Endothelial cell of umbilical vein (primary cell): ENCODE measurements at regions not wholly inside any gene's neighbourhood (a gene's known extent, or its start where the extent isn't known, plus 50 kb on each side); places are given as distances from the start of the nearest gene placed in this dataset.

Source experiments
- BruUV-seq: library from RNA; stranded (reverse); fragments of 400-500 nt; replicated peaks from 2 replicates; lab custom pipeline; 2021; lab: Mats Ljungman, UMichigan
- CTCF ChIA-PET: fragments of 300-600, 350-600 bp; sonication (Branson Sonifier 250); formaldehyde crosslinking; loops from one replicate; lab custom pipeline; 2021; ENCODE audit warnings: antibody characterized with exemption, inconsistent platforms; lab: Charles Lee
- POLR2A ChIA-PET: fragments of 300-600, 350-600 bp; sonication (Branson Sonifier 250); formaldehyde crosslinking; loops from one replicate; lab custom pipeline; 2021; ENCODE audit warnings: antibody characterized with exemption, inconsistent platforms; lab: Charles Lee
- DNase-seq: peaks from one replicate; pipeline ENCODE4 v3.0.0-alpha.2; 2011; ENCODE audit warnings: low read depth, low spot score
- FAIRE-seq: peaks from 2 replicates; lab custom pipeline; 2011; peaks lifted over from hg19 to GRCh38; lab: Jason Lieb, UNC
- H2AFZ ChIP-seq: 2 replicates; pipeline ENCODE4 v1.6.0; 2012; ENCODE audit warnings: low read depth, low read length, control low read depth, inconsistent platforms
- H3K27ac ChIP-seq: 2 replicates; pipeline ENCODE4 v1.5.1; 2011; ENCODE audit warnings: low read depth, mild to moderate bottlenecking, control low read depth, low read length, moderate library complexity; ENCODE audit not compliant: insufficient read depth
- H3K27me3 ChIP-seq, 2 experiments: 2 replicates each; pipeline versions ENCODE4 v1.6.0 to v1.6.1; 2011; ENCODE audit warnings: low read length in 2 of 2, mixed read lengths in 1 of 2; ENCODE audit not compliant: control insufficient read depth in 2 of 2, insufficient read depth in 2 of 2
- H3K36me3 ChIP-seq, 2 experiments: 2 replicates in 1 of 2; 3 replicates in 1 of 2; pipeline ENCODE4 v1.5.1; 2011; ENCODE audit warnings: low read length in 2 of 2, mild to moderate bottlenecking in 1 of 2, moderate library complexity in 1 of 2; ENCODE audit not compliant: control insufficient read depth in 2 of 2, insufficient read depth in 2 of 2; ENCODE audit errors: extremely low read depth in 1 of 2
- H3K4me1 ChIP-seq: 3 replicates; pipeline ENCODE4 v1.5.1; 2011; ENCODE audit warnings: mild to moderate bottlenecking, low read length; ENCODE audit not compliant: control insufficient read depth, insufficient read depth; ENCODE audit errors: extremely low read depth
- H3K4me2 ChIP-seq: 2 replicates; pipeline ENCODE4 v1.6.1; 2011; ENCODE audit warnings: low read length, control low read depth, mixed read lengths; ENCODE audit not compliant: insufficient read depth
- H3K4me3 ChIP-seq, 3 experiments: fragments of 200-600 bp in 1 of 3; sonication (generic), shearing (Covaris generic) in 1 of 3; replicated peaks in 1 of 3; 2 replicates each; pipeline ENCODE4 v1.5.1; 2011 to 2016; ENCODE audit warnings: control low read depth in 3 of 3, low read length in 3 of 3, mild to moderate bottlenecking in 2 of 3, inconsistent platforms in 1 of 3, low read depth in 1 of 3, moderate library complexity in 1 of 3; ENCODE audit not compliant: insufficient read depth in 1 of 3
- H3K79me2 ChIP-seq: 2 replicates; pipeline ENCODE4 v1.6.0; 2012; ENCODE audit warnings: low read length, inconsistent platforms; ENCODE audit not compliant: control insufficient read depth, insufficient read depth
- H3K9ac ChIP-seq: replicated peaks from 2 replicates; pipeline ENCODE3; 2011; ENCODE audit warnings: low read length, control low read depth; ENCODE audit not compliant: insufficient read depth; ENCODE audit errors: extremely low read depth
- H3K9me1 ChIP-seq: replicated peaks from 3 replicates; pipeline ENCODE4 v1.6.0; 2011; ENCODE audit warnings: mild to moderate bottlenecking, low read length; ENCODE audit not compliant: control insufficient read depth, insufficient read depth; ENCODE audit errors: extremely low read depth
- H3K9me3 ChIP-seq: replicated peaks from 2 replicates; pipeline ENCODE4 v1.5.1; 2012; ENCODE audit warnings: low read length, inconsistent platforms; ENCODE audit not compliant: control insufficient read depth, insufficient read depth
- H4K20me1 ChIP-seq: replicated peaks from 2 replicates; pipeline ENCODE3; 2011; ENCODE audit warnings: mild to moderate bottlenecking, low read length; ENCODE audit not compliant: control insufficient read depth, insufficient read depth; ENCODE audit errors: extremely low read depth
- EZH2 ChIP-seq: IDR thresholded peaks from 2 replicates; pipeline ENCODE4 v1.6.1; 2012; ENCODE audit warnings: borderline replicate concordance, low read depth, mild to moderate bottlenecking, moderate library complexity, low read length, inconsistent platforms; ENCODE audit not compliant: severe bottlenecking
- FOS ChIP-seq: IDR thresholded peaks from 2 replicates; pipeline ENCODE4 v1.6.1; 2011; ENCODE audit warnings: mild to moderate bottlenecking, low read length, moderate library complexity, borderline replicate concordance; ENCODE audit not compliant: insufficient read depth
- GATA2 ChIP-seq: IDR thresholded peaks from 2 replicates; pipeline ENCODE4 v1.7.0; 2011; ENCODE audit warnings: low read depth, mild to moderate bottlenecking, moderate library complexity, mixed read lengths, low read length; ENCODE audit not compliant: insufficient read length, insufficient read depth
- JUN ChIP-seq: IDR thresholded peaks from 2 replicates; pipeline ENCODE4 v1.6.1; 2011; ENCODE audit warnings: borderline replicate concordance, low read depth; ENCODE audit not compliant: insufficient read length, insufficient read depth
- MYC ChIP-seq: IDR thresholded peaks from one replicate; pipeline ENCODE4 v1.6.1; 2011; ENCODE audit warnings: mild to moderate bottlenecking, low read depth, low read length
- POLR2A ChIP-seq: IDR thresholded peaks from 2 replicates; pipeline ENCODE4 v1.6.1; 2012; ENCODE audit warnings: low read depth, mild to moderate bottlenecking, control low read depth, low read length
- POLR2AphosphoS5 ChIP-seq: IDR thresholded peaks from 2 replicates; pipeline ENCODE4 v1.6.1; 2012; ENCODE audit warnings: low read depth, mild to moderate bottlenecking, control low read depth, low read length, moderate library complexity; ENCODE audit not compliant: insufficient read depth
- dilution Hi-C: fragments of 300-500 bp; cut with MboI; formaldehyde crosslinking; loops from one replicate; pipeline ENCODE4 v1.15.0; 2019; ENCODE audit warnings: low sequenced_read_pairs; ENCODE audit not compliant: extremely low pct_ligation_motif_present
- intact Hi-C: fragments of 100-400 bp; cut with micrococcal nuclease; formaldehyde crosslinking; loops from one replicate; pipeline ENCODE4 v1.10.0; 2022
- TF ChIP-seq, protein P1 (sequence below): IDR thresholded peaks from 2 replicates; pipeline ENCODE4 v1.6.1; 2011; ENCODE audit not compliant: insufficient read depth, insufficient read length
- TF ChIP-seq, protein P2 (sequence below), 2 donors: IDR thresholded peaks; 1 replicate in 1 of 2; 2 replicates in 1 of 2; pipeline ENCODE4 v1.5.1; 2011; ENCODE audit warnings: low read length in 2 of 2, mild to moderate bottlenecking in 2 of 2, moderate library complexity in 2 of 2, control low read depth in 1 of 2, inconsistent platforms in 1 of 2, low read depth in 1 of 2; ENCODE audit not compliant: insufficient read depth in 1 of 2; ENCODE audit errors: extremely low read depth in 1 of 2

DNA sequence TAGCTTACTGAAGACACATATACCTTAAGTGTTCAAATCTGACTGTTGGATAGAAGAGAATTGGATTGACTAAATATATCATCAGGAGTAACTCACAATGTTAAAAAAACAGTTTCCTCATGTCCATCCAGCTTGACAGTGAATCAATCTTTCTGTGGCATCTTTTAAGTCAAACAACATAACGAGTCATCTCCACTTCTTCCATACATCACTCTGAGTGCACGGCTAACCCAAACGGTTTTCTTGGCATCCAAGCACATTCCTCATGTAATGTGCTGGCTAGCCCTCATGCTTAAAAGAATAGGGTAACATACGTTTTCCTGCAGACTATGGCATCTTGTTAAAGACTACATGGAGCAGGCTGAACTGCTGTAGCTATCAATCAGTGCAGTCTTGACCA is 291.5 kb upstream of the TRPC7 start:
- H4K20me1 ChIP-seq, result no peaks in the 10 kb centered on the region
- POLR2A ChIA-PET, result interaction anchor here (0.7 kb wide), 1 partner anchor 8 kb away, joined by 3 read pairs; no protein-coding TSS in a partner anchor
- CTCF ChIA-PET, result interaction anchor here (0.8 to 2.0 kb wide), 3 partner anchors 21 to 114 kb away, joined by 3 to 7 read pairs (median 4); no protein-coding TSS in a partner anchor

More for the DNA sequence above, 291.5 kb upstream of the TRPC7 start:
- peak; percentile 33 for DNase-seq
- H3K4me1 ChIP-seq, result peaks cover 29% of the 10 kb centered on the region
- H3K27me3 ChIP-seq, result no peaks in the 10 kb centered on the region
- no peaks in the 10 kb centered on the region for H3K9me3 ChIP-seq
- no peaks in the 10 kb centered on the region for H3K9me1 ChIP-seq
- H3K27ac ChIP-seq, result no peak overlapping the region
- FAIRE-seq, result no peak
- H3K36me3 ChIP-seq, result no peaks in the 10 kb centered on the region
- no peak overlapping the region for H3K4me3 ChIP-seq
- TF ChIP-seq POLR2AphosphoS5 (no peak), POLR2A (no peak), FOS (peak; percentile 81), GATA2 (peak; percentile 78), JUN (no peak), MYC (no peak), EZH2 (no peak)
- TF ChIP-seq, protein P1, sequence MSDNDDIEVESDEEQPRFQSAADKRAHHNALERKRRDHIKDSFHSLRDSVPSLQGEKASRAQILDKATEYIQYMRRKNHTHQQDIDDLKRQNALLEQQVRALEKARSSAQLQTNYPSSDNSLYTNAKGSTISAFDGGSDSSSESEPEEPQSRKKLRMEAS, result no peak
- TF ChIP-seq, protein P2, sequence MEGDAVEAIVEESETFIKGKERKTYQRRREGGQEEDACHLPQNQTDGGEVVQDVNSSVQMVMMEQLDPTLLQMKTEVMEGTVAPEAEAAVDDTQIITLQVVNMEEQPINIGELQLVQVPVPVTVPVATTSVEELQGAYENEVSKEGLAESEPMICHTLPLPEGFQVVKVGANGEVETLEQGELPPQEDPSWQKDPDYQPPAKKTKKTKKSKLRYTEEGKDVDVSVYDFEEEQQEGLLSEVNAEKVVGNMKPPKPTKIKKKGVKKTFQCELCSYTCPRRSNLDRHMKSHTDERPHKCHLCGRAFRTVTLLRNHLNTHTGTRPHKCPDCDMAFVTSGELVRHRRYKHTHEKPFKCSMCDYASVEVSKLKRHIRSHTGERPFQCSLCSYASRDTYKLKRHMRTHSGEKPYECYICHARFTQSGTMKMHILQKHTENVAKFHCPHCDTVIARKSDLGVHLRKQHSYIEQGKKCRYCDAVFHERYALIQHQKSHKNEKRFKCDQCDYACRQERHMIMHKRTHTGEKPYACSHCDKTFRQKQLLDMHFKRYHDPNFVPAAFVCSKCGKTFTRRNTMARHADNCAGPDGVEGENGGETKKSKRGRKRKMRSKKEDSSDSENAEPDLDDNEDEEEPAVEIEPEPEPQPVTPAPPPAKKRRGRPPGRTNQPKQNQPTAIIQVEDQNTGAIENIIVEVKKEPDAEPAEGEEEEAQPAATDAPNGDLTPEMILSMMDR (IDR thresholded peaks at IDR 0.05; ENCODE audit: extremely low read depth in 1 of 2, insufficient read depth in 1 of 2, low read depth in 1 of 2, low read length in 2 of 2), result no peak
- dilution Hi-C loops (no loop called here), intact Hi-C loops (no loop called here)
- no peaks in the 10 kb centered on the region for H3K79me2 ChIP-seq
- BruUV-seq, result no TSS peak
- no peak overlapping the region for H2AFZ ChIP-seq
- no peak overlapping the region for H3K4me2 ChIP-seq
- H3K9ac ChIP-seq, result no peak overlapping the region
